HTR-8/SVneo (cell line): ENCODE measurements at regions not wholly inside any gene's neighbourhood (a gene's known extent, or its start where the extent isn't known, plus 50 kb on each side); places are given as distances from the start of the nearest gene placed in this dataset.
"Not testable (repeated sequence)": the region's sequence is repeated elsewhere in the genome, so short reads cannot be mapped to it uniquely, and the experiment has no call there.

Experiments
- DNase-seq: peaks from one replicate; pipeline ENCODE4 v3.0.0; 2011; ENCODE audit warnings: low spot score, mixed read lengths; ENCODE audit not compliant: insufficient read length
- FAIRE-seq: peaks from 2 replicates; lab custom pipeline; 2011; peaks lifted over from hg19 to GRCh38; lab: Jason Lieb, UNC

- FAIRE-seq (no peak), DNase-seq (no peak)
Measured at GRCh38 chr9:81804306-81804705, 115.0 kb upstream of the TLE1 start.

GRCh38 chr9:81811688-81812087 is 116.5 kb upstream of the SPATA31D4 start:
- FAIRE-seq, result not testable (repeated sequence)

GRCh38 chr9:81814401-81814793 is 113.8 kb upstream of the SPATA31D4 start:
- FAIRE-seq, result no peak
- DNase-seq, result no peak

More at GRCh38 chr9:81811688-81812087, 116.5 kb upstream of the SPATA31D4 start:
- not testable (repeated sequence) for DNase-seq

- DNase-seq (no peak), FAIRE-seq (no peak)
Measured at GRCh38 chr9:81814794-81815464, 113.3 kb upstream of the SPATA31D4 start.

- no peak for FAIRE-seq
- no peak for DNase-seq
Measured at GRCh38 chr9:81815781-81816180, 112.4 kb upstream of the SPATA31D4 start.

GRCh38 chr9:81819155-81819554 is 109.1 kb upstream of the SPATA31D4 start:
- no peak for FAIRE-seq
- DNase-seq, result no peak

GRCh38 chr9:81819859-81820546 is 108.2 kb upstream of the SPATA31D4 start:
- FAIRE-seq (no peak), DNase-seq (no peak)

- no peak for FAIRE-seq
Measured at GRCh38 chr9:81822301-81822865, 105.8 kb upstream of the SPATA31D4 start.

GRCh38 chr9:81822967-81823366 is 105.3 kb upstream of the SPATA31D4 start:
- DNase-seq (no peak), FAIRE-seq (no peak)

More at GRCh38 chr9:81822301-81822865, 105.8 kb upstream of the SPATA31D4 start:
- DNase-seq, result no peak

GRCh38 chr9:81823672-81824554 is 104.3 kb upstream of the SPATA31D4 start:
- no peak for FAIRE-seq
- no peak for DNase-seq

- DNase-seq (no peak), FAIRE-seq (no peak)
Measured at GRCh38 chr9:81824802-81825730, 103.2 kb upstream of the SPATA31D4 start.

GRCh38 chr9:81825846-81826516 is 102.2 kb upstream of the SPATA31D4 start:
- FAIRE-seq, result no peak
- DNase-seq, result peak; percentile 34

- FAIRE-seq (no peak), DNase-seq (no peak)
Measured at GRCh38 chr9:81826517-81826906, 101.7 kb upstream of the SPATA31D4 start.

- no peak for FAIRE-seq
- no peak for DNase-seq
Measured at GRCh38 chr9:81827616-81828296, 100.5 kb upstream of the SPATA31D4 start.

GRCh38 chr9:81829195-81829882 is 98.9 kb upstream of the SPATA31D4 start:
- FAIRE-seq (no peak), DNase-seq (no peak)

GRCh38 chr9:81830431-81830830 is 97.8 kb upstream of the SPATA31D4 start:
- FAIRE-seq, DNase-seq: not testable (repeated sequence)

GRCh38 chr9:81832571-81833285 is 95.5 kb upstream of the SPATA31D4 start:
- FAIRE-seq (no peak), DNase-seq (no peak)
